ENCODE measurements at regions not wholly inside any gene's neighbourhood (a gene's known extent, or its start where the extent isn't known, plus 50 kb on each side); places are given as distances from the start of the nearest gene placed in this dataset.

DNA sequence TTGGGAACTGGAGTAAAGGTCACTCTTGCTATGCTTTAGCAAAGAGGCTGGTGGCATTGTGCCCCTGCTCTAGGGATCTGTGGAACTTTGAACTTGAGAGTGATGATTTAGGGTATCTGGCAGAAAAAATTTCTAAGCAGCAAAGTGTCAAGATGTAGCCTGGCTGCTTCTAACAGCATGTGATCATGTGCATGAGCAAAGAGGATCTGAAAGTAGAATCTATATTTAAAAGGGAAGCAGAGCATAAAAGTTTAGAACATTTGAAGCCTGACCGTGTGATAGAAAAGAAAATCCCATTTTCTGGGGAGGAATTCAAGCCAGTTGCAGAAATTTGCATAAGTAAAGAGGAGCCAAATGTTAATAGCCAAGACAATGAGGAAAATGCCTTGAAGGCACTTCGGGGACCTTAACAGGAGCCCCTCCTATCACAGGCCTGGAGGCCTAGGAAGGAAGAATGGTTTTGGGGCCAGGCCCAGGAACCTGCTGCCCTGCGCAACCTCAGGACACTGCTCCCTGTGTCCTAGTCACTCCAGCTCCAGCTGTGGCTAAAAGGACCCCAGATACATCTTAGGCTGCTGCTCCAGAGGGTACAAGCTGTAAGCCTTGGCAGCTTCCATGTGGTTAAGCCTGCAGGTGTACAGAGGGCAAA is 212.2 kb upstream of the LINGO1 start:
- no peak for DNase-seq (ENCODE audit: low read depth, low spot score)
- no CpG with 5 or more reads among the region's 3 CpGs for WGBS (ENCODE audit: insufficient coverage, insufficient read length)
- Histone ChIP-seq H3K27ac (ENCODE audit: low read length) (no peak overlapping the region), H3K4me3 (ENCODE audit: low read length) (no peak overlapping the region), H3K36me3 (ENCODE audit: control insufficient read depth, insufficient read depth, low read length) (no peaks in the 10 kb centered on the region), H3K27me3 (ENCODE audit: control insufficient read depth, insufficient read depth, low read length) (no peaks in the 10 kb centered on the region), H3K4me1 (ENCODE audit: control insufficient read depth, insufficient read depth, low read length) (no peaks in the 10 kb centered on the region; the same call in 1 of the 2 replicates), H3K9me3 (ENCODE audit: control insufficient read depth, insufficient read depth, low read length) (no peaks in the 10 kb centered on the region)

DNA sequence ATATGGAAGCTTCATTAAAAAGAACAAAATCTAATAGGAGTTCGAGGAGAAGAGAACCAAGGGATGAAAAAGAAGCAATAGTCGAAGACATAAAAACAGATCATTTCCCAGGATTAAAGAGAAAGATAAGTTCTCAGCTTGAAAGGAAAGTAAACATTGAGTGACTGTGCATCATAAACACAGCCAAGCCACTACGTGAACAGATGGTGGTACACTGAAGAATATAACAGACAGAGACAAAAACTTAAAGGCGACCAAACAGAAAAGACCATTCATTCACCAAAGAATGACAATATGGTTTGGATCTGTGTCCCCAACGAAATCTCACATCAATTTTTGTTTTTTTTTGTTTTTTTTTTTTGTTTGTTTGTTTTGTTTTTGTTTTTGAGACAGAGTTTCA is 210.8 kb upstream of the LINGO1 start:
- no peak for DNase-seq (ENCODE audit: low read depth, low spot score)
- no peaks in the 10 kb centered on the region for H3K36me3 ChIP-seq (ENCODE audit: control insufficient read depth, insufficient read depth, low read length)
- no peak overlapping the region for H3K4me3 ChIP-seq (ENCODE audit: low read length)
- H3K9me3 ChIP-seq (ENCODE audit: control insufficient read depth, insufficient read depth, low read length): no peaks in the 10 kb centered on the region
- no peaks in the 10 kb centered on the region; the same call in 1 of the 2 replicates for H3K4me1 ChIP-seq (ENCODE audit: control insufficient read depth, insufficient read depth, low read length)
- no peak overlapping the region for H3K27ac ChIP-seq (ENCODE audit: low read length)
- no CpG with 5 or more reads among the region's 5 CpGs for WGBS (ENCODE audit: insufficient coverage, insufficient read length)
- no peaks in the 10 kb centered on the region for H3K27me3 ChIP-seq (ENCODE audit: control insufficient read depth, insufficient read depth, low read length)

DNA sequence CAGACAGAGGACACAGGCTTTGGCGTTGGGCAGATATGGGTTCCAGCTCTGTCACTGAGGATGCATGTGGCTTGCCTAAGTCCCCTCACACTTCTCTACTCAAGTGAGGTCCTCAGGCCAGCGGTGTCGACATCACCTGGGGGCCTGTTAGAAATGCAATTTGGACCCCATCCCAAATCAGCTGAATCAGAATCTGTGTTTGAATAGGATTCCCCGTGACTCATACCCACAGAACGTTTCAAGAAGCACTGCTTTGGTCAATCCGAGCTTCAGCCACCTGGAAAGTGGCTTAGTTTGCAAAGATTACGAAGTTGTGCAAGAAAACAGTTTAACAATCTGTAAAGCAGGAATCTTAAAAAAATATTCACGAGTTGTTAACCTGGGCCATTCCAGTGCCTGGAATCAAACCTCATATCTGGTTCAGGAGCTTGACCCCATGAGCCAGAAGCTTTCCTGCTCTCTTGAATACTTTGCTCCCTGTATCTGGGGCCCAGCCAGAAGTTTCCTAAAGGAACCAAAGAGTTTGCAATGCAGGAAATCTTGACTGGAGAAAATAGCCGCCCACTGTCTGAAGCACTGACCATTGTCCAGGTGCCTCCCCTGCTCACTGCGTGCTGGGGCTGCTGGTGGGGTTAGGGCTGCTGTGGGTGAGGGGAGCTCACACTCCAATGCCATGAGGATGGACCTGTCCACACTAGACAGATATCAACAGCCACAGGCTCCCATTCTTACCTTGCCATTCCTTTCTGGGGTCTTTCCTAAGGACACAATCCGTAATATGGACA is 208.5 kb upstream of the LINGO1 start:
- no peaks in the 10 kb centered on the region for H3K36me3 ChIP-seq (ENCODE audit: control insufficient read depth, insufficient read depth, low read length)
- no peak overlapping the region for H3K27ac ChIP-seq (ENCODE audit: low read length)
- no peak for DNase-seq (ENCODE audit: low read depth, low spot score)
- H3K4me3 ChIP-seq (ENCODE audit: low read length): no peak overlapping the region
- no peaks in the 10 kb centered on the region for H3K27me3 ChIP-seq (ENCODE audit: control insufficient read depth, insufficient read depth, low read length)
- no CpG with 5 or more reads among the region's 11 CpGs for WGBS (ENCODE audit: insufficient coverage, insufficient read length)
- H3K9me3 ChIP-seq (ENCODE audit: control insufficient read depth, insufficient read depth, low read length): no peaks in the 10 kb centered on the region
- H3K4me1 ChIP-seq (ENCODE audit: control insufficient read depth, insufficient read depth, low read length): peaks cover 3% of the 10 kb centered on the region

DNA sequence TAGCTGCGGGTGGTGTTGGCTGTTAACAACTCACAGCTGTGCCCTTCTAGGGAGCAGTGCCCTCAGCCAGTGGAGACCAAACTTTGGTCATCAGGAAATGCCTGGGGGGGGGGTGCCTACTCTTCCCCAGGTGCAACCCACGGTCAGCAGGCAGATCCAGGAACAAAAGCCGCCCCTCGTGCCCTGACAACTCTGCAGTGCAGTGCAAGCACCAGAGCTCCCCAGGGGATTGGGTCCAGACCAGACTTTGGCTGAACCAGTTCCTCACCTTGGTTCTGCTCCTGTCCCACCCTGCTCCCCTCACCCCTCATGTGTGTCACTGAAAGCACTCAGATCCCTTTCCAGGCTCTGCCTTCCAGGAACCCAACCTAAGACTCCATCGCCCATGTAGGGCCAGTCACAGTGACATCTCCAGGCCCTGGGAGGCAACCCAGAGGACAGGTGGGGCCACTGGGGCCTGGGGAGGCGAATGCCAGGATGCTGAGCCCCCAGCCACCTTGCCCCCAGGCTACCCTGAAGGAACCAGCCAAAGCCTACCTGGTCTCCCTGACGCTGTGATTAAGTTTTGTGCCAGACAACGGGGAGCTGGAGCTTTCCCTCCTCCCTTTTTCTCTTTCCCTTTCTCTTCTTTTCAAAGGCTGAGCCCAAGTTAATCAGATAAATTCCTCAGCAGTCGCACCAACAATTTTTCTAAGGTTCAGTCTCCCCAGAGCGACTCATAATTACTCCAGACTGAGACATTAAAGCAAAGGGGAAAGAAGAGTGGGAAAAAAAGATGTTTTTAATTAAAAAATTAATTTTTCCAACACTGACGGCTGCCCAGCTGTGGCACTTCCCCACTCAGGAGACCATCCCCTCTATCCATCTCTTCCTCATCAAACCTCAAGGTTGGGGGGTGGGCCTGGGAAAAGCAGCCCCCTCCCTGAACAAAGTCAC is 207.5 kb upstream of the LINGO1 start:
- Histone ChIP-seq H3K27me3 (ENCODE audit: control insufficient read depth, insufficient read depth, low read length) (no peaks in the 10 kb centered on the region), H3K4me1 (ENCODE audit: control insufficient read depth, insufficient read depth, low read length) (peaks cover 3% of the 10 kb centered on the region), H3K36me3 (ENCODE audit: control insufficient read depth, insufficient read depth, low read length) (no peaks in the 10 kb centered on the region), H3K9me3 (ENCODE audit: control insufficient read depth, insufficient read depth, low read length) (no peaks in the 10 kb centered on the region), H3K4me3 (ENCODE audit: low read length) (no peak overlapping the region), H3K27ac (ENCODE audit: low read length) (no peak overlapping the region)
- WGBS (ENCODE audit: insufficient coverage, insufficient read length): no CpG with 5 or more reads among the region's 11 CpGs
- no peak for DNase-seq (ENCODE audit: low read depth, low spot score)

DNA sequence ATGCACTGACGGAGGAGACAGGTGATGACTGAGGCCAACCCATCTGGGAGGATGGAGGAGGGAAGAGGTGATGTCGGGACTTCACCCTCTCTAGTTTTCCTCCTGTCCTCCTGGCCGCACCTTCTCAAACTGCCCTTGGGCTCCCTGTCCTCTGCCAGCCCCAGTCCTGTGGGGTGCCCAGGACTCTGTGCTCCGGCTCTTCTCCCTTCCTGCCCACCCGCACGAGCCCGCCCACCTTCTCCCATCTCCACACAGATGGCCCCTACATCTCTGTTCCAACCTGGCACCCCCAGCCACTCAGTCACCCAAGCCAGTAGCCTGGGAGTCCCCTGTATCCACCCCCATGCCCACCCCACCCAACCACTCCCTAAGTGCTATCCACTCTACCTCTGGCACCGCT is 206.7 kb upstream of the LINGO1 start:
- no CpG with 5 or more reads among the region's 8 CpGs for WGBS (ENCODE audit: insufficient coverage, insufficient read length)
- no peaks in the 10 kb centered on the region for H3K27me3 ChIP-seq (ENCODE audit: control insufficient read depth, insufficient read depth, low read length)

DNA sequence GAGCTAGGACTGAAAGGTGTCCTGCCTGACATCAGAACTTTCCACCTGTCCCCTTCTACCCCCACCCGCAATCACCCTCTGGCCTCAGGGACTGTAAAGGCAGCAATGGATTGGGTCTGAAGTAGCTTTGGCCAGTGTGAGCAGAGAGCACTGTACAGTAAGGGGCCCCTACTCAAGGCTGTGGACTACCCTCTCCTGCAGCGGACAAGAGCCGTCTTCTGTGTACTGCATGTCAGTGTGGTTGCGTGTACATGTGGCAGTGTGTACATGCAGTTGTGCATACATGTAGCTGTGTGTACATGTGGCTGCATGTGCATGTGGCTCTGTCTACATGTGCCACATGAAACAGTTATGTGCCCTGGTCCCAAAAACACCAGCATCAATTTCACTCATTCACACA is 205.9 kb upstream of the LINGO1 start:
- Histone ChIP-seq H3K4me3 (ENCODE audit: low read length) (no peak overlapping the region), H3K4me1 (ENCODE audit: control insufficient read depth, insufficient read depth, low read length) (peaks cover 3% of the 10 kb centered on the region), H3K9me3 (ENCODE audit: control insufficient read depth, insufficient read depth, low read length) (no peaks in the 10 kb centered on the region), H3K36me3 (ENCODE audit: control insufficient read depth, insufficient read depth, low read length) (no peaks in the 10 kb centered on the region), H3K27ac (ENCODE audit: low read length) (no peak overlapping the region), H3K27me3 (ENCODE audit: control insufficient read depth, insufficient read depth, low read length) (no peaks in the 10 kb centered on the region)
- no peak for DNase-seq (ENCODE audit: low read depth, low spot score)
- no CpG with 5 or more reads among the region's 4 CpGs for WGBS (ENCODE audit: insufficient coverage, insufficient read length)

More for the DNA sequence above, 206.7 kb upstream of the LINGO1 start:
- Histone ChIP-seq H3K4me1 (ENCODE audit: control insufficient read depth, insufficient read depth, low read length) (peaks cover 3% of the 10 kb centered on the region), H3K4me3 (ENCODE audit: low read length) (no peak overlapping the region), H3K27ac (ENCODE audit: low read length) (no peak overlapping the region), H3K36me3 (ENCODE audit: control insufficient read depth, insufficient read depth, low read length) (no peaks in the 10 kb centered on the region), H3K9me3 (ENCODE audit: control insufficient read depth, insufficient read depth, low read length) (no peaks in the 10 kb centered on the region)
- no peak for DNase-seq (ENCODE audit: low read depth, low spot score)

DNA sequence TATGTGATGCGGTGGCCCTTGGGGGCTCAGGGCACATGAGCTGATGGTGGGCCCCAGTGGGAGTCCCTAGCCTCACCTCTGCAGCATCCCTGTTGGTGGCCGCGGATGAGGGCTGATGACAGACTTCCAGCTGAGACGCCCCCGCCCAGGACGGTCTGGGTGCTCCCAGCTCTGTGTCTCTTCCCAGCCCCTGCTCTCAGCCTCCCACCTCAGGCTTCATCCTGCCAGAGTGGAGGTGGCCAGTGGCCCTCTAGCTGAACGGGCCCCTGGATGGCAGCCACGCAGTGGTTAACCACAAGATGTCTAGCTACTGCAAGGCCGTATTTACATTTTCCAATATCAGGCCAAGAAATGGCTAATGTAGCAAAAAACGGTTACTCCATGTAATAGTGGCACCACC is 205.3 kb upstream of the LINGO1 start:
- WGBS (ENCODE audit: insufficient coverage, insufficient read length): no CpG with 5 or more reads among the region's 10 CpGs
- Histone ChIP-seq H3K4me3 (ENCODE audit: low read length) (no peak overlapping the region), H3K9me3 (ENCODE audit: control insufficient read depth, insufficient read depth, low read length) (no peaks in the 10 kb centered on the region), H3K36me3 (ENCODE audit: control insufficient read depth, insufficient read depth, low read length) (no peaks in the 10 kb centered on the region), H3K27ac (ENCODE audit: low read length) (no peak overlapping the region), H3K27me3 (ENCODE audit: control insufficient read depth, insufficient read depth, low read length) (no peaks in the 10 kb centered on the region), H3K4me1 (ENCODE audit: control insufficient read depth, insufficient read depth, low read length) (peaks cover 3% of the 10 kb centered on the region)
- DNase-seq (ENCODE audit: low read depth, low spot score): no peak

DNA sequence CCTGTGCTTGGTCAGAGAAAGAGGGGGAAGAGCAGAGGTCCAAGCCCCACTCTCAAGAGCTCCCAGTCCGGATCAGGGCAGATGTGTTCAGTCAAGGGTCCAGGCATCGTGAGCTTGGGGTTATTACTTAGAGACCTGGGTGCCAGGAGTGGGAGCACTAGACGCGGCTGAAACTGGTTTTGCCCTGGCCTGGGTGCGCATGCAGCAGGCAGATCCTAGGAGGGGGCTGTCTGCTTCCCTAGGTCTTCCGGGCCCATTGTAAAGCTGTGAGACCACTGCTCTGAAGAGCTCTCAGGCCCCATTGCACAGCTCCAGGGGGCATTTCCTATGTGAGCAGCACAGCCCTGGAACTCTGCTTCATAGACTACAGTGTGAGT is 204.9 kb upstream of the LINGO1 start:
- H3K27me3 ChIP-seq (ENCODE audit: control insufficient read depth, insufficient read depth, low read length): no peaks in the 10 kb centered on the region
- H3K9me3 ChIP-seq (ENCODE audit: control insufficient read depth, insufficient read depth, low read length): no peaks in the 10 kb centered on the region
- H3K4me3 ChIP-seq (ENCODE audit: low read length): no peak overlapping the region
- WGBS (ENCODE audit: insufficient coverage, insufficient read length): no CpG with 5 or more reads among the region's 6 CpGs
- H3K36me3 ChIP-seq (ENCODE audit: control insufficient read depth, insufficient read depth, low read length): no peaks in the 10 kb centered on the region
- H3K27ac ChIP-seq (ENCODE audit: low read length): no peak overlapping the region
- DNase-seq (ENCODE audit: low read depth, low spot score): no peak
- H3K4me1 ChIP-seq (ENCODE audit: control insufficient read depth, insufficient read depth, low read length): peaks cover 3% of the 10 kb centered on the region

DNA sequence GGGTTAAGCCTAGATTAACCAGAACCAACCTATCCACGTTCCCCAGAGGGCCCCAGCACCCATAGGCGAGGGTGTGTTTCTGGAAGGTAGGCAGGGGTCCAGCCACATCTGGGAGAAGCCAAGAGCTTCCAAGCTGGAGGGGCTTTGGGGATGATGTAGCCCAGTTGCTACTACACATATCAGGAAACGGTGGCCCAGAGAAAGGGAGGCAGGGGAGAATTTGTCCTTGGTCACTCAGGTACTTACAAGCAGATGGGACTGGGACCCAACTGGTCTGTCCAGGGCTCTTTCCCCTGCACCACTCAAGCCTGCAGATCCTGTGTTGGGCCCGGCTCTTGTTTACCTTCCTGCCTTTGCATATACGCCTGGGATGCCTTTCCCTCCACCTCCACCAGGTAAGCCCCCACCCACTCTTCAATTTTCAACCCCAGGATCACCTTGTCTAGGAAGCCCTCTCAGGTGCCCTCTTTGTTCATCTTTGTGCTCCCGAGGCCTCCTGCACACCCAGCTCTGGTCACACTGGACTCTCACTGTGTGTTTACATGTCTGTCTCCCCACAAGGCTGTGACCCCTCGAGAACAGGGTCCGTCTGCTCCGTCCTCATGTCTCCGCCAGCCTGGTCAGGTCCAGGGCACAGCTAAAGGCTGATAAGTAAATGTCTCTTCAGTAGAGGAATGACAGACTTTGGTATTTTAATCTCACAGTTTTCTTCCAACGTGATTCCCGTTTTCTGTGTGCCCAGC is 204.4 kb upstream of the LINGO1 start:
- H3K36me3 ChIP-seq (ENCODE audit: control insufficient read depth, insufficient read depth, low read length): no peaks in the 10 kb centered on the region
- no peak overlapping the region for H3K27ac ChIP-seq (ENCODE audit: low read length)
- H3K27me3 ChIP-seq (ENCODE audit: control insufficient read depth, insufficient read depth, low read length): no peaks in the 10 kb centered on the region
- WGBS (ENCODE audit: insufficient coverage, insufficient read length): no CpG with 5 or more reads among the region's 12 CpGs
- no peak overlapping the region for H3K4me3 ChIP-seq (ENCODE audit: low read length)
- H3K9me3 ChIP-seq (ENCODE audit: control insufficient read depth, insufficient read depth, low read length): no peaks in the 10 kb centered on the region
- peaks cover 3% of the 10 kb centered on the region for H3K4me1 ChIP-seq (ENCODE audit: control insufficient read depth, insufficient read depth, low read length)
- DNase-seq (ENCODE audit: low read depth, low spot score): no peak

Measured in iPS DF 6.9 (cell line).